IPS-18a (cell line): ENCODE measurements at regions not wholly inside any gene's neighbourhood (a gene's known extent, or its start where the extent isn't known, plus 50 kb on each side); places are given as distances from the start of the nearest gene placed in this dataset.
"Not testable (repeated sequence)": the region's sequence is repeated elsewhere in the genome, so short reads cannot be mapped to it uniquely, and the experiment has no call there.

Source experiments
- H3K27ac ChIP-seq: one replicate; pipeline ENCODE4 v1.5.1; 2013; ENCODE audit warnings: low read length
- H3K27me3 ChIP-seq: one replicate; pipeline ENCODE4 v1.6.1; 2013; ENCODE audit warnings: mild to moderate bottlenecking, low read length; ENCODE audit not compliant: control insufficient read depth, insufficient read depth
- H3K36me3 ChIP-seq: one replicate; pipeline ENCODE4 v1.6.1; 2013; ENCODE audit warnings: low read depth, low read length; ENCODE audit not compliant: control insufficient read depth
- H3K4me1 ChIP-seq: one replicate; pipeline ENCODE4 v1.6.1; 2013; ENCODE audit warnings: low read depth, low read length; ENCODE audit not compliant: control insufficient read depth
- H3K4me3 ChIP-seq: one replicate; pipeline ENCODE4 v1.5.1; 2013; ENCODE audit warnings: low read length
- H3K9ac ChIP-seq: one replicate; pipeline ENCODE4 v1.6.1; 2013; ENCODE audit warnings: mild to moderate bottlenecking, low read length, moderate library complexity
- H3K9me3 ChIP-seq: one replicate; pipeline ENCODE4 v1.6.1; 2013; ENCODE audit warnings: low read depth, low read length; ENCODE audit not compliant: control insufficient read depth

DNA sequence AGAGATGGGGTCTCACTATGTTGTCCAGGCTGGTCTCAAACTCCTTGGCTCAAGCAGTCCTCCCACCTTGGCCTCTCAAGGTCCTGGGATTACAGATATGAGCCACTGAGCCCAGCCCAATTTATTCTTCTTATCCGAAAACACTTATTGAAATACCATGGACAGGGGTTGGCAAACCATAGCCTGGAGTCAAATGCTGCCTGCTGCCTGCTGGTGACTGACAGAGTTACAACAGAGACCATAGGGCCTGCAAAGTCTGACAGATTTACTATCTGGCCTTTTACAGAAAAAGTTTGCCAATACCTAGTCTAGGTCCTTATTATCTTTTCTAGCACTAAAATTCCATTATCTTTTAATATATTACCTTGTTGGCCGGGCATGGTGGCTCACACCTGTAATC lies 87.1 kb upstream of the ZNF281 start:
- no peak overlapping the region for H3K9ac ChIP-seq
- no peaks in the 10 kb centered on the region for H3K4me1 ChIP-seq
- H3K36me3 ChIP-seq, result no peaks in the 10 kb centered on the region
- H3K9me3 ChIP-seq, result no peaks in the 10 kb centered on the region
- no peaks in the 10 kb centered on the region for H3K27me3 ChIP-seq
- H3K27ac ChIP-seq, result no peak overlapping the region
- no peak overlapping the region for H3K4me3 ChIP-seq

DNA sequence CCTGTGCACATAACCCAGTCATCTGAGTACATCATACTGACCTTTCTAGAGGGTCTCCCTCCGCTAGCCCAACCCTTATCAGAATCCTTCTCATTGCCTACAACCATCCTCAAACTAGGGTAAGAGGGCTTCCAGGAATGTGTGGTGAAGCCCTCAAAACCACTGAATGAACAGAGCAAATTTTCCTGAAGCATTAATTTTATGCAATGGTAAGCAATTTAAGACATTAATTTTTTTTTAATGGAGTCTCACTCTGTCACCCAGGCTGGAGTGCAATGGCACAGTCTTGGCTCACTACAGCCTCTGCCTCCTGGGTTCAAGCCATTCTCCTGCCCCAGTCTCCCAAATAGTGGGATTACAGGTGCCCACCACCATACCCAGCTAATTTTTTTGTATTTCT lies 86.1 kb upstream of the ZNF281 start:
- Histone ChIP-seq H3K9ac (no peak overlapping the region), H3K4me3 (no peak overlapping the region), H3K9me3 (no peaks in the 10 kb centered on the region), H3K36me3 (no peaks in the 10 kb centered on the region), H3K27ac (no peak overlapping the region), H3K27me3 (no peaks in the 10 kb centered on the region), H3K4me1 (no peaks in the 10 kb centered on the region)

DNA sequence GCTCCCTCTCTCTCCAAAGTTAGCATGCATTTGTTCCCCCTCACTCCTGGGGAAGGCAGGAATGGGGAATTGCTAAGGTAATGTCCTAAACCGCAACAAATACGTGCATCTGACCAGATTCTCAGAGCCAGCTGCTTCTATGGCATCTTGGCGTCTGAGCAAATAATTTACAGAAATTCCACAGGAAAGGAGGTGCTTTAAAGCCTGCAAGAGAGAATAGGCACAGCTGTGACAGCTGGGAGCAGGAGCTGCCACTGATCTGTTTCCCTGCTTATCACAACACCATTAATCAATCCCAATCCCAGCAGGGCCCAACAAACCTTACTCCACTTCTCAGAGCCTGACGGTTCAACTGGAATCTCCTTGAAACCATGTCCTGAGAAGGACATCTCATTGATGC lies 83.5 kb upstream of the ZNF281 start:
- H3K27me3 ChIP-seq, result no peaks in the 10 kb centered on the region
- no peak overlapping the region for H3K27ac ChIP-seq
- H3K36me3 ChIP-seq, result no peaks in the 10 kb centered on the region
- H3K4me1 ChIP-seq, result no peaks in the 10 kb centered on the region
- H3K4me3 ChIP-seq, result no peak overlapping the region
- no peak overlapping the region for H3K9ac ChIP-seq
- H3K9me3 ChIP-seq, result no peaks in the 10 kb centered on the region

DNA sequence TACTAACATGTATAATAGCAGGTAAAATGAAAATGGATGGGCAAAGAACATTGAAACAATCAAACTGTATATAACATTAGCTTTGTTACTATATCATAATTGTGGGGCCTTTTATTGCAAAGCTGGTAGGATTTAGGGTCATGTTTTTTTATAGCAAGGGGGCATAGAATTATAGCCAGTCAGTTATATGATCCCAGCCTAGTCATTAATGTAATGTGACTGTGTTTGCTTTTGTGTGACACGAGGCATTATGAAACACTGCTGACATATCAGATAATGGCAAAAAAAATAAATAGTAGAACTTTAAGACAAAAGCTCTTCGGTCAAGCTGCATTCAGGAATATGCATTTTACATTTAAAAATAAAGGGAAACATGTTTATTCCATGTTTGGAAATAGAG lies 81.3 kb upstream of the ZNF281 start:
- Histone ChIP-seq H3K4me3 (no peak overlapping the region), H3K27me3 (no peaks in the 10 kb centered on the region), H3K36me3 (no peaks in the 10 kb centered on the region), H3K4me1 (no peaks in the 10 kb centered on the region), H3K9ac (no peak overlapping the region), H3K27ac (no peak overlapping the region), H3K9me3 (no peaks in the 10 kb centered on the region)

DNA sequence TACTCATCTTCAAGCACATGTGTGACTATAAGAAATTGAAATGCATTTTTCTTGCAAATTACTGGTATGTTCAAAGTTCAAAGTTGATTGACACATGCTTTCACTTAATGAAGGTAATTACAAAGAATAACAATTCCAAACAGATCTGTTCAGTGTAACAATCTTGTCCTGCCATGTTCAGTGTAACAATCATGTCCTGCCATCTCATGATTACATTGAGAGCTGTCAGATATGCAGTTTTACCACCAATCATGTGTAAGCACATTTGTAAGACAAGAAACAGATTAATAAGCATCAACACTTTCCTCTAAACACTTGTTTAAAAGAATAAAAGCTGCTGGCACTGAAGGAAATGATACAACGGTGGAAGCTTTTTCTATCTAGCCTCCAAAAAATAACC lies 80.3 kb upstream of the ZNF281 start:
- H3K4me1 ChIP-seq, result no peaks in the 10 kb centered on the region
- no peak overlapping the region for H3K4me3 ChIP-seq

DNA sequence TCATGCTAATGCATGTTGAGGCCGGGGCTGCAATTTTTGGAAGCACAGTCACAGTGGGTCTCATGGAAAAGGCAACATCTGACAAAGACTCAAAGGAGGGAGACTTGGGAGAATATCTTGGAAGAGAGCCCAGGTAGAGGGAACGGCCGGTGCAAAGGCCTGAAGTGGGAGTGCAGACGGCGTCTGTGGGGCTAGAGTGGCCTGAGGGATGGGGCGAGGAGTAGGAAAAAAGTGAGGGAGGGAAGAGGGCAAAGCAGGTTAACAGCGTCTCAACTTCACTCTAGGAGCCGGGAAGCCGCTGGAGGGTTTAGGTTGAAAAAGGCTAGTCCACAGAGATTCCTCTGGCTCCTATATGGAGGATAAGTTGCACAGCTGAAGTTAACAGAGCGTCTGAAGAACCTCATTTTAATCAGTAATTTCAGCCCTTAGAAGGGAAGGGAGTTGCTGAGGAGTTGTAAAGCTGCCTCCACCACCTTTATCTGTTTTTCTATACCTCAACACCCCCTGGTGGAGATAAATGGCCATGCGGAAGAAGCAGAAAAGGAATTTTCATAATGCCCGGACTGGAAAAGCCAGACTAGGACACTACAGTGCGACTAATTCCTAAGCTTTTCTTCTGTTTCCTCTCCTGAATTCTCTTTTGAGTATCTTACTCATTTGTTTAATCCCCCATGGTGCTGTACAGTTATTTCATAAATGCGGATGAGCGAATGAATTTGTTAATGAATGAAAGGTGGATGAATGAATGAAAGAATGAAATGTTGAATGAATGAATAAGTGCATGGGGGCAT lies 78.7 kb upstream of the ZNF281 start:
- Histone ChIP-seq H3K36me3 (no peaks in the 10 kb centered on the region), H3K27me3 (no peaks in the 10 kb centered on the region), H3K4me1 (peaks cover 5% of the 10 kb centered on the region), H3K9ac (no peak overlapping the region), H3K27ac (no peak overlapping the region), H3K4me3 (peak overlapping the region; percentile 47), H3K9me3 (no peaks in the 10 kb centered on the region)

More for the DNA sequence above, 80.3 kb upstream of the ZNF281 start:
- no peak overlapping the region for H3K27ac ChIP-seq
- no peak overlapping the region for H3K9ac ChIP-seq
- no peaks in the 10 kb centered on the region for H3K9me3 ChIP-seq
- no peaks in the 10 kb centered on the region for H3K27me3 ChIP-seq
- H3K36me3 ChIP-seq, result no peaks in the 10 kb centered on the region

DNA sequence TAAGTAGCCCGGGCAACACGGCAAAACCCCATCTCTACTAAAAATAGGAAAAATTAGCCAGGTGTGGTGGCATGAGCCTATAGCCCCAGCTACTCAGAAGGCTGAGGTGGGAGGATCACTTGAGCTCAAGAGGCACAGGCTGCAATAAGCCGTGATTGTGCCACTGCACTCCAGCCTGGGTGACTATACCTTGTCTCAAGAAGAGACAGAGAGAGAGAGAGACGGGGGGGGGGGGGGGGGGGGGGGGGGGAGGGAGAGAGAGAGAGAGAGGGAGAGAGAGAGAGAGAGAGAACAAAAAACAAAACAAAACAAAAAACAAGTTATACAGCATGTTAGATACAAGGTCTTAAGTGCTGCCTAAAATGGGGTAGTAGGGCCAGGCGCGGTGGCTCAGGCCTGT lies 77.8 kb upstream of the ZNF281 start:
- Histone ChIP-seq H3K4me3 (no peak overlapping the region), H3K27me3 (no peaks in the 10 kb centered on the region), H3K27ac (no peak overlapping the region), H3K9ac (no peak overlapping the region), H3K9me3 (no peaks in the 10 kb centered on the region), H3K36me3 (no peaks in the 10 kb centered on the region), H3K4me1 (peaks cover 10% of the 10 kb centered on the region)

DNA sequence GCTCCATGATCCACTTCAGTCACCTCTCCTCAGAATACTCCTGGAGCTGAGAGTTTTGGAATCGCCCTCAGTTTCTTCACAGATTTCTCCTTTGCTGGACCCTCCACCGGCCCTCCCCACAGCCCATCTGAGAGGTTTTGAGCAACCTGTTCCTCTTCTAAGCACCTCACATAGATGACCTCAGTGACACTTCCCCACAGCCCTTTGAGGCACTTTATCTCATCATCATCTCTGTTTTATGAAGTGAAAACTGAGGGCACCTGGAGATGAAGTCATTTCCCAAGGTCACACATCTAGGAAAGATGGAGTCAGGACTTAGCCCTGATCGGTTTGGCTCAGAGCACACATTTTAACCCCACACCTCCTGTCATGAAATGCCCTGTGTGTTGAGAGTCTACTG lies 76.8 kb upstream of the ZNF281 start:
- H3K36me3 ChIP-seq, result no peaks in the 10 kb centered on the region
- H3K4me1 ChIP-seq, result peaks cover 10% of the 10 kb centered on the region
- H3K9ac ChIP-seq, result no peak overlapping the region
- no peaks in the 10 kb centered on the region for H3K27me3 ChIP-seq
- H3K27ac ChIP-seq, result no peak overlapping the region
- H3K4me3 ChIP-seq, result no peak overlapping the region
- no peaks in the 10 kb centered on the region for H3K9me3 ChIP-seq

DNA sequence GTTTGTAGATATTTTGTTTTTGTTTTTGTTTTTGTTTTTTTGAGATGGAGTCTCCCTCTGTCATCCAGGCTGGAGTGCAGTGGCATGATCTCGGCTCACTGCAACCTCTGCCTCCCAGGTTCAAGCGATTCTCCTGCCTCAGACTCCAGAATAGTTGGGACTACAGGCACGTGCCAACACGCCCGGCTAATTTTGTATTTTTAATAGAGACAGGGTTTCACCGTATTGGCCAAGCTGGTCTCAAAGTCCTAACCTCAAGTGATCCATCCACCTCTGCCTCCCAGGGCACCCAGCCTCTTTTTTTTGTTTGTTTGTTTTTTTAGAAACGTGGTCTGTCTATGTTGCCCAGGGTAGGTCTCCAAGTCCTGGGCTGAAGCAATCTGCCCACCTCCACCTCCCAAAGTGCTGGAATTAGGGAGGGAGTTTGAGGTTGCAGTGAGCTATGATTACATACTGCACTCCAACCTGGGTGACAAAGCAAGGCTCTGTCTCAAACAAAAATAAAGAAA lies 74.7 kb upstream of the ZNF281 start:
- not testable (repeated sequence) for H3K27ac ChIP-seq, H3K27me3 ChIP-seq, H3K36me3 ChIP-seq, H3K4me3 ChIP-seq, H3K9me3 ChIP-seq, H3K9ac ChIP-seq, H3K4me1 ChIP-seq

DNA sequence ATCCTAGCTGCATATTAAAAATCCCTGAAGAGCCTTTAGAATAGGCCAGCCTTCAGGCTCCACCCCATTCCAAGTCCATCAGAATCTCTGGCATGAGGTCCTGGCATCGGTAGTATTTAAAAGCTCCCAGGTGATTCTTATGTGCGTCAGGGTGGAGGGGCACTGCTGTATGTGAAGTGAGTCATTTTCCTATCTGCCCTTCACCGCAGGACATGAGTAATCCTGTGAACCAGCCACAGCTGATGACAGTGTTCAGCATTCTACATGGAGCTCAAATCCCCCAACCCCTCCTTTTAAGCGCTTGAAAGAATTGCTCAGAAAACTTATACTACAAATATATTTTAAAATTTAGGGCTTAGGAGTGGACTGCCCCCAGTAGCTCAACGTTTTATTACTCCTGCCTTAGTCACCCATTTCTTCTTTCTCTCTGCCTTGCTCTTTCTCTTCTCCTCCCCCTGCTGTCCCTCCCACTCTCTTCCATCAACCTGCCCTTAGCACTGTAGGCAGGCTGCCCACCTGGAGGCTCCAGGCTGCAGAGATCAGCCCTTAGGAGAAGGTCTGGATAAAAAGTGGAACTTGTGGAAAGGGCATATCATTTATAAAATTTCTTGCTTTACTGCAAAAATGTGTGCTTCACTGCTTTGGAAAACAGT lies 73.8 kb upstream of the ZNF281 start:
- no peak overlapping the region for H3K27ac ChIP-seq
- peaks cover 10% of the 10 kb centered on the region for H3K4me1 ChIP-seq
- H3K4me3 ChIP-seq, result no peak overlapping the region
- H3K27me3 ChIP-seq, result no peaks in the 10 kb centered on the region
- H3K9ac ChIP-seq, result no peak overlapping the region
- H3K36me3 ChIP-seq, result no peaks in the 10 kb centered on the region
- no peaks in the 10 kb centered on the region for H3K9me3 ChIP-seq

DNA sequence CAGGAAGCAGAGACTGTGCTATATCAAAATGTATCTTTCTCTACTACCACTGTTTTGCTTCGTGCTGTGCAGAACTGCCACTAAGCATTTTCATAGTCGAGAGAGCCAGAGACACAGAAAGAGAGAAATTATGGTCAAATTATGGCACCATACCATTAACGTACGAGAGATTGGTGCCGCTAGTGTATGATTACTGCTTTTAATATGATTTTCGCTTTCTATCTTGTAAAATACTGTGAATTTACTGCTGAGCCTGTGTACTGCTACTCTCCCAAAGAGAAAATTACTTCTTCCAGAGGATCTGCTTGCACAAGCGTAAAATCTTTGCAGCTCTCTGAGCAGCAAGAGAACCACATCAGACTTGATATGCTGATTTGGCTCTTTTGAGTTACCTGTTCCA lies 71.1 kb upstream of the ZNF281 start:
- Histone ChIP-seq H3K27ac (no peak overlapping the region), H3K9ac (no peak overlapping the region)

DNA sequence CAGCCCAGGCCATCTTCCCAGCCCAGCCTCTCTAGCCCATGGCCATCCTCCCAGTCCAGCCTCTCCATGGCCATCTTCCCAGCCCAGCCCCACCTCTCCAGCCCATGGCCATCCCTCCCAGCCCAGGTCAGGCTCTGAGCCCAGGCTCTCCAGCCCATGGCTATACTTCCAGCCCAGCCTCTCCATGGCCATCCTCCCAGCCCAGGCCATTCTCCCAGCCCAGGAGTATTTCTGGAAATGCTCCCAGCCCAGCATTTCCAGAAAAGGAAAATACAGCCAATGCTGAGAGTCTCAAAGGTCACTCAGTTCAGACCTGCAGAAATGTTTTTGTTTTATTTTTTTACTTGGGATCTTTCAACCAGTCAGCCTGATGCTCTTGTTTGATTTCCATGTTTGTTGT lies 70.0 kb upstream of the ZNF281 start:
- Histone ChIP-seq H3K27ac (no peak overlapping the region), H3K4me3 (no peak overlapping the region), H3K36me3 (peaks cover 6% of the 10 kb centered on the region), H3K9me3 (no peaks in the 10 kb centered on the region), H3K4me1 (peaks cover 10% of the 10 kb centered on the region), H3K27me3 (no peaks in the 10 kb centered on the region), H3K9ac (no peak overlapping the region)

More for the DNA sequence above, 71.1 kb upstream of the ZNF281 start:
- H3K4me1 ChIP-seq, result peaks cover 10% of the 10 kb centered on the region
- no peak overlapping the region for H3K4me3 ChIP-seq
- H3K36me3 ChIP-seq, result no peaks in the 10 kb centered on the region
- H3K9me3 ChIP-seq, result no peaks in the 10 kb centered on the region
- H3K27me3 ChIP-seq, result no peaks in the 10 kb centered on the region
